Gastroesophageal sphincter (tissue), 4 donors: ENCODE measurements at regions not wholly inside any gene's neighbourhood (a gene's known extent, or its start where the extent isn't known, plus 50 kb on each side); places are given as distances from the start of the nearest gene placed in this dataset.

Experiments
- ATAC-seq: fragments of 150-250 bp; one replicate; pipeline ENCODE4 v1.9.1; 2016; ENCODE audit warnings: mild to moderate bottlenecking, moderate library complexity
- H3K27ac ChIP-seq, 4 donors: fragments of 200-600 bp; sonication (generic) in 3 of 4; 1 replicate in 3 of 4; 2 replicates in 1 of 4; pipeline ENCODE4 v1.5.1; 2016 to 2019
- H3K27me3 ChIP-seq: fragments of 200-600 bp; sonication (generic); one replicate; pipeline ENCODE4 v1.5.1; 2019
- H3K36me3 ChIP-seq, 2 donors: fragments of 200-600 bp; sonication (generic); one replicate each; pipeline ENCODE4 v1.5.1; 2019; ENCODE audit warnings: control low read depth in 1 of 2
- H3K4me1 ChIP-seq, 3 donors: fragments of 200-600 bp; sonication (generic); 1 replicate in 2 of 3; 2 replicates in 1 of 3; pipeline ENCODE4 v1.5.1; 2016 to 2019; ENCODE audit warnings: control low read depth in 2 of 3
- H3K4me3 ChIP-seq, 2 donors: fragments of 200-600 bp; sonication (generic); one replicate each; pipeline ENCODE4 v1.5.1; 2019; ENCODE audit warnings: mild to moderate bottlenecking in 1 of 2, moderate library complexity in 1 of 2
- H3K9me3 ChIP-seq, 3 donors: fragments of 200-600 bp; sonication (generic); one replicate each; pipeline ENCODE4 v1.5.1; 2017 to 2019; ENCODE audit warnings: control low read depth in 2 of 3
- EP300 ChIP-seq: sonication (generic); formaldehyde crosslinking; IDR thresholded peaks from one replicate; pipeline ENCODE4 v1.6.1; 2017; ENCODE audit warnings: antibody characterized with exemption, mild to moderate bottlenecking
- POLR2A ChIP-seq, 2 donors: fragments of 450-650 bp; IDR thresholded peaks; one replicate each; pipeline ENCODE4 v1.6.1; 2017; ENCODE audit warnings: antibody characterized with exemption in 2 of 2, mild to moderate bottlenecking in 2 of 2, moderate library complexity in 1 of 2
- POLR2AphosphoS5 ChIP-seq: sonication (generic); formaldehyde crosslinking; IDR thresholded peaks from one replicate; pipeline ENCODE4 v1.6.1; 2017; ENCODE audit warnings: antibody characterized with exemption
- WGBS, 2 donors: methylation state at CpG; one replicate each; pipeline ENCODE4 v1.1.5; 2018; ENCODE audit warnings: low coverage in 1 of 2; 5-methylcytosine and 5-hydroxymethylcytosine counted together
- TF ChIP-seq, protein P1 (sequence below), 4 experiments: fragments of 200-600 bp in 2 of 4; fragments of 450-650 bp in 2 of 4; sonication (generic) in 1 of 4; IDR thresholded peaks; one replicate each; pipeline ENCODE4 v1.5.1; 2017 to 2019; ENCODE audit warnings: antibody characterized with exemption in 4 of 4, mild to moderate bottlenecking in 2 of 4, moderate library complexity in 2 of 4

GRCh38 chr18:47627030-47627429 is 303.4 kb downstream of the SMAD2 start:
- no peak for ATAC-seq
- no peaks in the 10 kb centered on the region for H3K4me1 ChIP-seq
- WGBS, 2 donors: 51 to 75% methylated on average over 2 to 3 of the region's 3 CpGs

GRCh38 chr18:47619771-47620448 is 310.5 kb downstream of the SMAD2 start:
- H3K27ac ChIP-seq: no peak overlapping the region
- H3K4me3 ChIP-seq: no peak overlapping the region
- peaks cover 11% of the 10 kb centered on the region for H3K27me3 ChIP-seq
- H3K4me1 ChIP-seq: no peaks in the 10 kb centered on the region
- 100% methylated on average over 1 of the region's 3 CpGs; no CpG with 5 or more reads in 1 of the 2 donors for WGBS, 2 donors
- H3K9me3 ChIP-seq: peaks cover 0 to 5% (median 0%) of the 10 kb centered on the region in 3 donors
- TF ChIP-seq, protein P1, sequence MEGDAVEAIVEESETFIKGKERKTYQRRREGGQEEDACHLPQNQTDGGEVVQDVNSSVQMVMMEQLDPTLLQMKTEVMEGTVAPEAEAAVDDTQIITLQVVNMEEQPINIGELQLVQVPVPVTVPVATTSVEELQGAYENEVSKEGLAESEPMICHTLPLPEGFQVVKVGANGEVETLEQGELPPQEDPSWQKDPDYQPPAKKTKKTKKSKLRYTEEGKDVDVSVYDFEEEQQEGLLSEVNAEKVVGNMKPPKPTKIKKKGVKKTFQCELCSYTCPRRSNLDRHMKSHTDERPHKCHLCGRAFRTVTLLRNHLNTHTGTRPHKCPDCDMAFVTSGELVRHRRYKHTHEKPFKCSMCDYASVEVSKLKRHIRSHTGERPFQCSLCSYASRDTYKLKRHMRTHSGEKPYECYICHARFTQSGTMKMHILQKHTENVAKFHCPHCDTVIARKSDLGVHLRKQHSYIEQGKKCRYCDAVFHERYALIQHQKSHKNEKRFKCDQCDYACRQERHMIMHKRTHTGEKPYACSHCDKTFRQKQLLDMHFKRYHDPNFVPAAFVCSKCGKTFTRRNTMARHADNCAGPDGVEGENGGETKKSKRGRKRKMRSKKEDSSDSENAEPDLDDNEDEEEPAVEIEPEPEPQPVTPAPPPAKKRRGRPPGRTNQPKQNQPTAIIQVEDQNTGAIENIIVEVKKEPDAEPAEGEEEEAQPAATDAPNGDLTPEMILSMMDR (IDR thresholded peaks at IDR 0.05): no peak
- no peak for TF ChIP-seq POLR2A (IDR thresholded peaks at IDR 0.05)
- no peak for TF ChIP-seq EP300
- no peak for TF ChIP-seq POLR2AphosphoS5
- ATAC-seq: no peak
- H3K36me3 ChIP-seq: no peaks in the 10 kb centered on the region

More at GRCh38 chr18:47627030-47627429, 303.4 kb downstream of the SMAD2 start:
- Histone ChIP-seq H3K27ac (no peak overlapping the region), H3K4me3 (no peak overlapping the region), H3K27me3 (peaks cover 14% of the 10 kb centered on the region), H3K9me3 (peaks cover 0 to 5% (median 0%) of the 10 kb centered on the region in 3 donors), H3K36me3 (no peaks in the 10 kb centered on the region)
- TF ChIP-seq EP300: no peak
- TF ChIP-seq, protein P1 (IDR thresholded peaks at IDR 0.05): no peak
- TF ChIP-seq POLR2A (IDR thresholded peaks at IDR 0.05): no peak
- no peak for TF ChIP-seq POLR2AphosphoS5

DNA sequence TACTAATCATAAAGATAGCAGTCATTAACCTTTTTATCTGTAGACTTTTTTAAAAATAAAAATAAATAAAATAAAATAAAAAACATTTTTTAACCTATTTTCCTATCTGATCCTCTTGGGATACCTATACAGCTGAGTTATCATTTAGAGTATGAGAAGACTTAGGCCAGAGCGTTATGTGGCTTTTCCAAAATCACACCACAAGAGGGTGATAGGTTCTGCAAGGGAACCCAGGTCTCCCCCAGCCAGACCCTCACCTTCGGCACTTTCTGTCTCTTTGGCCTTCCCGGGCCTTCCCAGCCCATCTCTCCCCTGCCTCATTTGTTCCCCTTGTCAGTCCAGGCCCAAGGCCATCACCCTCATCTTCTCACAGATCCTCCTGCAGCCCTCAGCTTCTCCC is 311.7 kb downstream of the SMAD2 start:
- H3K9me3 ChIP-seq: peaks cover 0 to 5% (median 0%) of the 10 kb centered on the region in 3 donors
- H3K27ac ChIP-seq: no peak overlapping the region
- H3K27me3 ChIP-seq: peaks cover 11% of the 10 kb centered on the region
- 68 to 88% methylated on average over 3 of the region's 3 CpGs for WGBS, 2 donors
- H3K4me1 ChIP-seq: no peaks in the 10 kb centered on the region
- TF ChIP-seq, protein P1 (IDR thresholded peaks at IDR 0.05): no peak
- TF ChIP-seq EP300 (no peak), POLR2A (IDR thresholded peaks at IDR 0.05) (no peak), POLR2AphosphoS5 (no peak)
- no peak for ATAC-seq
- H3K4me3 ChIP-seq: no peak overlapping the region
- no peaks in the 10 kb centered on the region for H3K36me3 ChIP-seq

DNA sequence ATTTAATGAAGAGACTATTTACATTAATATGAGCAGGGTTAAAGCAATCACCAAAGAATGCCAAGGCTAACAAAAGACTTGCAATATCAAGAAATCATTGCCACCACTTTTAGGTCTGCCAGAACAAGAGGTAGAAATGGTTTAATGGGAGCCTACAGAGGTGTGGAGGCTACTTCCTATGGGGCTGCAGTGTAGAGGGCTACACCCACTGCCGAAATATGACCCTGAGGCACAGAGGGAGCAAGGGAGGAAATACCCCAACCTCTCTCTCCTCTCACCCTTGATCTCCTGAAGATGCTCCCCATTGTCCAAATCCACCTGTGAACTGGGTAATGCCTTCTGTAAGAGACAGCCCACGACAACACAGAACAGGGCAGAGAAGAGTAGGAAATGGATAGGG is 315.4 kb downstream of the SMAD2 start:
- peaks cover 0 to 9% (median 0%) of the 10 kb centered on the region in 3 donors for H3K9me3 ChIP-seq
- no peak overlapping the region for H3K27ac ChIP-seq
- WGBS, 2 donors: 50% methylated on average over 1 of the region's 2 CpGs; no CpG with 5 or more reads in 1 of the 2 donors
- TF ChIP-seq POLR2A (IDR thresholded peaks at IDR 0.05) (no peak), EP300 (no peak), POLR2AphosphoS5 (no peak)
- TF ChIP-seq, protein P1 (IDR thresholded peaks at IDR 0.05): no peak
- no peak for ATAC-seq
- H3K4me3 ChIP-seq: no peak overlapping the region
- peaks cover 11% of the 10 kb centered on the region for H3K27me3 ChIP-seq
- no peaks in the 10 kb centered on the region for H3K4me1 ChIP-seq
- no peaks in the 10 kb centered on the region for H3K36me3 ChIP-seq

DNA sequence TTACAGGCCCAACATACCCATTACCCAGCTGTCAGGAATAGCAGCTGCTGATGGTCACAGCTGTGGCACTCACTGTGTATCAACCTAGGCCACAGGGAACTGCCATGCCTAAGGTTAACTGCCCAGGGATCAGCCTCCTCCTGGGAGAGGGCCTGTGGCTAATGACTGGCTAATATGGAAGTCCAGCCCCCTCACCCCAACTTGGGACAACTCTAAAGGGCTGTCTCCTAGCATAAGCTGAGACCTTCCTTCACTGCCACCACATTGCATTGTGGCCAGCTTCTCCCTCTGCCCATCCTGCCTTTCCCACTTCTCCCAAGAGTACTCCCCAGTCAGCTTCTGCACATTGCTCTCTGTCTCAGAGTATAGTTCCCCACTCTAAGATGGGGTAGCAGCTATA is 316.5 kb downstream of the SMAD2 start:
- TF ChIP-seq, protein P1 (IDR thresholded peaks at IDR 0.05): no peak
- TF ChIP-seq POLR2AphosphoS5 (no peak), EP300 (no peak), POLR2A (IDR thresholded peaks at IDR 0.05) (no peak)
- ATAC-seq: no peak
- Histone ChIP-seq H3K4me3 (no peak overlapping the region), H3K27ac (no peak overlapping the region), H3K9me3 (peaks cover 0 to 9% (median 0%) of the 10 kb centered on the region in 3 donors), H3K36me3 (no peaks in the 10 kb centered on the region), H3K27me3 (peaks cover 14% of the 10 kb centered on the region), H3K4me1 (no peaks in the 10 kb centered on the region)
